ENCODE measurements at regions not wholly inside any gene's neighbourhood (a gene's known extent, or its start where the extent isn't known, plus 50 kb on each side); places are given as distances from the start of the nearest gene placed in this dataset.

DNA sequence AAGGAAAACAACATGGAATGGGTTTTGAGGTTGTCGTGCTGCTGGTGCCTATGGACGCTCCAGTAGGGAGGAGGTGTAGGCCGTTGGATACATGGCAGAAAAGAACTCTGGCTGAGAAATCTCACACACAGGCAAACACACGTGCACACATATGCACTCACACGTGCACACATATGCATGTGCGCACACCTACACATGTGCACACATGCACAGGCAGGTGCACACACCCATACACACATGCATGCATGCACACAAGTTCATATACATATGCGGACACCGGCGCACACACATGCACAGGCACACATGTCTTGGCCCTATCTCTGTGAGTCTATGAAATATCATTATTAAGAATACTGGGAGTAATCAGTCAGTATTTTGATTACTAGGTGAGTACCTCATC is 150.4 kb downstream of the LRRC30 start:
- TF ChIP-seq, protein P1, sequence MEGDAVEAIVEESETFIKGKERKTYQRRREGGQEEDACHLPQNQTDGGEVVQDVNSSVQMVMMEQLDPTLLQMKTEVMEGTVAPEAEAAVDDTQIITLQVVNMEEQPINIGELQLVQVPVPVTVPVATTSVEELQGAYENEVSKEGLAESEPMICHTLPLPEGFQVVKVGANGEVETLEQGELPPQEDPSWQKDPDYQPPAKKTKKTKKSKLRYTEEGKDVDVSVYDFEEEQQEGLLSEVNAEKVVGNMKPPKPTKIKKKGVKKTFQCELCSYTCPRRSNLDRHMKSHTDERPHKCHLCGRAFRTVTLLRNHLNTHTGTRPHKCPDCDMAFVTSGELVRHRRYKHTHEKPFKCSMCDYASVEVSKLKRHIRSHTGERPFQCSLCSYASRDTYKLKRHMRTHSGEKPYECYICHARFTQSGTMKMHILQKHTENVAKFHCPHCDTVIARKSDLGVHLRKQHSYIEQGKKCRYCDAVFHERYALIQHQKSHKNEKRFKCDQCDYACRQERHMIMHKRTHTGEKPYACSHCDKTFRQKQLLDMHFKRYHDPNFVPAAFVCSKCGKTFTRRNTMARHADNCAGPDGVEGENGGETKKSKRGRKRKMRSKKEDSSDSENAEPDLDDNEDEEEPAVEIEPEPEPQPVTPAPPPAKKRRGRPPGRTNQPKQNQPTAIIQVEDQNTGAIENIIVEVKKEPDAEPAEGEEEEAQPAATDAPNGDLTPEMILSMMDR (IDR thresholded peaks at IDR 0.05; ENCODE audit: low read depth, low read length): no peak
- no peak for TF ChIP-seq POLR2A (IDR thresholded peaks at IDR 0.05; ENCODE audit: extremely low read depth, insufficient read length)
